Lung (tissue), 11 donors: ENCODE measurements at regions not wholly inside any gene's neighbourhood (a gene's known extent, or its start where the extent isn't known, plus 50 kb on each side); places are given as distances from the start of the nearest gene placed in this dataset.

ENCODE experiments used
- ATAC-seq: fragments of 200-7000 bp; cut with Tn5 transposase; one replicate; pipeline ENCODE4 v1.9.1; 2020; ENCODE audit warnings: moderate number of reproducible peaks; ENCODE audit not compliant: insufficient read depth, low FRiP score
- DNase-seq, 3 donors: peaks; one replicate each; pipeline ENCODE4 v3.0.0-alpha.2; 2013 to 2017
- H3K27ac ChIP-seq, 2 donors: one replicate each; pipeline ENCODE4 v1.5.1; 2013; ENCODE audit warnings: mild to moderate bottlenecking in 2 of 2, moderate library complexity in 2 of 2, control low read depth in 1 of 2, inconsistent platforms in 1 of 2, low read depth in 1 of 2, low read length in 1 of 2
- H3K27me3 ChIP-seq, 3 donors: one replicate each; pipeline ENCODE4 v1.5.1; 2013; ENCODE audit warnings: low read length in 2 of 3; ENCODE audit not compliant: control insufficient read depth in 3 of 3, insufficient read depth in 3 of 3
- H3K36me3 ChIP-seq, 4 donors: one replicate each; pipeline ENCODE4 v1.5.1; 2013; ENCODE audit warnings: low read length in 4 of 4, mild to moderate bottlenecking in 1 of 4, moderate library complexity in 1 of 4; ENCODE audit not compliant: control insufficient read depth in 4 of 4, insufficient read depth in 4 of 4
- H3K4me1 ChIP-seq, 5 donors: one replicate each; pipeline ENCODE4 v1.5.1; 2013; ENCODE audit warnings: low read length in 5 of 5, mild to moderate bottlenecking in 2 of 5, moderate library complexity in 1 of 5; ENCODE audit not compliant: control insufficient read depth in 5 of 5, insufficient read depth in 5 of 5
- H3K4me3 ChIP-seq: one replicate; pipeline ENCODE4 v1.5.1; 2013; ENCODE audit warnings: mild to moderate bottlenecking, control low read depth, moderate library complexity
- H3K9ac ChIP-seq, 2 donors: one replicate each; pipeline ENCODE4 v1.5.1; 2013; ENCODE audit warnings: low read length in 2 of 2, control low read depth in 1 of 2; ENCODE audit not compliant: insufficient read depth in 1 of 2
- H3K9me3 ChIP-seq, 4 donors: one replicate each; pipeline ENCODE4 v1.5.1; 2013; ENCODE audit warnings: low read length in 3 of 4, mild to moderate bottlenecking in 1 of 4, moderate library complexity in 1 of 4; ENCODE audit not compliant: control insufficient read depth in 4 of 4, insufficient read depth in 3 of 4
- CTCF ChIP-seq: IDR thresholded peaks from 2 replicates; pipeline ENCODE4 v1.5.1; 2012; ENCODE audit warnings: mild to moderate bottlenecking; ENCODE audit errors: control extremely low read depth, extremely low read depth
- WGBS, 2 donors: extraction: QIAGEN DNeasy Blood & Tissue Kit; methylation state at CpG; one replicate each; pipeline ENCODE4 v1.1.7; 2013; 5-methylcytosine and 5-hydroxymethylcytosine counted together
- donor health status: control.
- donor health status: control.
- donor health status: Bipolar disorder and iron deficiency.
- donor health status: healthy.
- donor health status: DM: yes; HTN: yes; CAD: no.

GRCh38 chr1:60823151-60823550, 259.2 kb upstream of the NFIA start:
- H3K27me3 ChIP-seq, result no peaks in the 10 kb centered on the region
- TF ChIP-seq CTCF, result no peak
- H3K4me1 ChIP-seq, result no peaks in the 10 kb centered on the region
- DNase-seq (no peak), ATAC-seq (no peak)
- H3K9me3 ChIP-seq, result no peaks in the 10 kb centered on the region
- no peak overlapping the region for H3K4me3 ChIP-seq
- H3K27ac ChIP-seq, result no peak overlapping the region
- 88% methylated on average over 1 of the region's 1 CpG for WGBS, 2 donors
- H3K9ac ChIP-seq, result no peak overlapping the region
- no peaks in the 10 kb centered on the region for H3K36me3 ChIP-seq

GRCh38 chr1:60822252-60822651, 260.1 kb upstream of the NFIA start:
- no peak overlapping the region for H3K27ac ChIP-seq
- 81 to 88% methylated on average over 1 of the region's 1 CpG for WGBS, 2 donors
- no peak for DNase-seq
- H3K27me3 ChIP-seq, result no peaks in the 10 kb centered on the region
- no peak overlapping the region for H3K4me3 ChIP-seq
- H3K36me3 ChIP-seq, result no peaks in the 10 kb centered on the region
- no peak overlapping the region for H3K9ac ChIP-seq
- no peak for ATAC-seq
- H3K4me1 ChIP-seq, result no peaks in the 10 kb centered on the region
- no peaks in the 10 kb centered on the region for H3K9me3 ChIP-seq
- no peak for TF ChIP-seq CTCF

GRCh38 chr1:60821156-60821555, 261.2 kb upstream of the NFIA start:
- no peak for ATAC-seq

More at GRCh38 chr1:60821156-60821555, 261.2 kb upstream of the NFIA start:
- no peak for DNase-seq
- WGBS, 2 donors, result 94 to 100% methylated on average over 1 of the region's 1 CpG
- Histone ChIP-seq H3K27me3 (no peaks in the 10 kb centered on the region), H3K4me3 (no peak overlapping the region), H3K9me3 (no peaks in the 10 kb centered on the region), H3K9ac (no peak overlapping the region), H3K36me3 (no peaks in the 10 kb centered on the region), H3K27ac (no peak overlapping the region), H3K4me1 (no peaks in the 10 kb centered on the region)
- no peak for TF ChIP-seq CTCF
